ENCODE measurements at regions not wholly inside any gene's neighbourhood (a gene's known extent, or its start where the extent isn't known, plus 50 kb on each side); places are given as distances from the start of the nearest gene placed in this dataset.

- TF ChIP-seq CTCF (IDR thresholded peaks at IDR 0.05) (no peak), POLR2A (IDR thresholded peaks at IDR 0.05) (no peak), POLR2AphosphoS5 (IDR thresholded peaks at IDR 0.05; ENCODE audit: insufficient read depth in 1 of 2, low read depth in 1 of 2) (no peak)
These were observed 181.1 kb upstream of the GPRIN3 start for GRCh38 chr4:89488736-89489135.

All from vagina (tissue), 2 donors.